ENCODE measurements at regions not wholly inside any gene's neighbourhood (a gene's known extent, or its start where the extent isn't known, plus 50 kb on each side); places are given as distances from the start of the nearest gene placed in this dataset.

DNA sequence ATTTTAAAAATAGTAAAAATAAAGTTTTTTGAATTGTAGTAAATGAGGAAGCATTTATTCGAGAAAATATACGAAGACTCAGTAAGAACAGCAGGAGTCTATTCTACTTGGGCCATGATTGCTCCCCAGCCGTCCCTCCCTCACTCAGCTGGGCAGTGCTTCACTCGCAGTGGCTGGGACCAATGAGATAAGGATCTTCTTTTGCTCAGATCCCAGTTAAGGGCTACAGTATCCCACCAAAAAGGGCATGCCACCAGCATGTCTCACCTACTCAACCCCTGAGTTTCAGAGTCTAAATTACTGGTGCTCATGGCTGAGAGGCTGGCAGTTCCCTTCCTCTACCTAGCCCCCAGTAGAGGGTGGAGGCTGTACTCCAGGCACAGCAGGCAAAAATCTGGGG lies 455.7 kb upstream of the PFKP start:
- H3K4me3 ChIP-seq (ENCODE audit: low read length): no peak overlapping the region
- TF ChIP-seq, protein P1, sequence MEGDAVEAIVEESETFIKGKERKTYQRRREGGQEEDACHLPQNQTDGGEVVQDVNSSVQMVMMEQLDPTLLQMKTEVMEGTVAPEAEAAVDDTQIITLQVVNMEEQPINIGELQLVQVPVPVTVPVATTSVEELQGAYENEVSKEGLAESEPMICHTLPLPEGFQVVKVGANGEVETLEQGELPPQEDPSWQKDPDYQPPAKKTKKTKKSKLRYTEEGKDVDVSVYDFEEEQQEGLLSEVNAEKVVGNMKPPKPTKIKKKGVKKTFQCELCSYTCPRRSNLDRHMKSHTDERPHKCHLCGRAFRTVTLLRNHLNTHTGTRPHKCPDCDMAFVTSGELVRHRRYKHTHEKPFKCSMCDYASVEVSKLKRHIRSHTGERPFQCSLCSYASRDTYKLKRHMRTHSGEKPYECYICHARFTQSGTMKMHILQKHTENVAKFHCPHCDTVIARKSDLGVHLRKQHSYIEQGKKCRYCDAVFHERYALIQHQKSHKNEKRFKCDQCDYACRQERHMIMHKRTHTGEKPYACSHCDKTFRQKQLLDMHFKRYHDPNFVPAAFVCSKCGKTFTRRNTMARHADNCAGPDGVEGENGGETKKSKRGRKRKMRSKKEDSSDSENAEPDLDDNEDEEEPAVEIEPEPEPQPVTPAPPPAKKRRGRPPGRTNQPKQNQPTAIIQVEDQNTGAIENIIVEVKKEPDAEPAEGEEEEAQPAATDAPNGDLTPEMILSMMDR (IDR thresholded peaks at IDR 0.05; ENCODE audit: insufficient read depth, low read depth, low read length, missing control alignments): no peak
- DNase-seq (ENCODE audit: low read depth): no peak

DNA sequence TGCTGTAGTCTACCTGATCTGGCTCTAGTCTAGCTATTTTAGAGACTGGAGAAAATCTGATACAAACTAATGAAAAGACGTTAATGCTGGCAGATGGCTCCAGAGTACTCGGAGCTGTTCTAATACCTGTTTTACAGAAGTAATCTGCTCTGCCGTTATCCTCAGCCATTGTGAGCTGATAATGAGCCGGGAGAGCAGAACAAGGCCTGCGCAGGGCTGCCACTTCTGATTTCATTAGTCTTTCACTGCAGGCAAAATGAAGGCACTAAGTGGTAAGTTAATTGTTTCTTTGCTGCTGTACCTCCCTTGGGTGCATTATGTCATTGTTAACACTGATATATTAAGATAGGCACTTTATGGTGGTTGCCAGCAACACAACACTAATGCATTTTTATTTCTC lies 456.4 kb upstream of the PFKP start:
- TF ChIP-seq, protein P1 (IDR thresholded peaks at IDR 0.05; ENCODE audit: insufficient read depth, low read depth, low read length, missing control alignments): no peak
- DNase-seq (ENCODE audit: low read depth): no peak
- no peak overlapping the region for H3K4me3 ChIP-seq (ENCODE audit: low read length)

DNA sequence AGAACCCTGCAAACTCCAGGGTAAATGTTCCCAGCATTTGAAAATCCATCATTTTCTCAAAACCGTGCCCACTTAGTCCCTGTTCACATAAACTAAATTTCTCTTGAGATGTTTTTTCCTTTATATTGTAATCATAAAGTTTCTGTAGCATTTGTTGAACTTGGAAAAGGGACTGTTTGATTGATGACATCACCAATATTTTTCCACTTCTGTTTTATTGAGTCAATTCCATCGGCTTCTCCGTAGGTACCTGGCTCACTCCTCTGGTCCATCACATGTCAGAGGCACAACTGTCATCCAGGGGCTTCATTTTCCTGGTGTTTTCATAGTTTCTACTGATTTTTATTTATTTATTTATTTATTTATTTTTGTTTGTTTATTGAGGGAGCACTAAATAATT lies 462.5 kb upstream of the PFKP start:
- no peak for DNase-seq (ENCODE audit: low read depth)
- H3K4me3 ChIP-seq (ENCODE audit: low read length): no peak overlapping the region
- TF ChIP-seq, protein P1 (IDR thresholded peaks at IDR 0.05; ENCODE audit: insufficient read depth, low read depth, low read length, missing control alignments): no peak

DNA sequence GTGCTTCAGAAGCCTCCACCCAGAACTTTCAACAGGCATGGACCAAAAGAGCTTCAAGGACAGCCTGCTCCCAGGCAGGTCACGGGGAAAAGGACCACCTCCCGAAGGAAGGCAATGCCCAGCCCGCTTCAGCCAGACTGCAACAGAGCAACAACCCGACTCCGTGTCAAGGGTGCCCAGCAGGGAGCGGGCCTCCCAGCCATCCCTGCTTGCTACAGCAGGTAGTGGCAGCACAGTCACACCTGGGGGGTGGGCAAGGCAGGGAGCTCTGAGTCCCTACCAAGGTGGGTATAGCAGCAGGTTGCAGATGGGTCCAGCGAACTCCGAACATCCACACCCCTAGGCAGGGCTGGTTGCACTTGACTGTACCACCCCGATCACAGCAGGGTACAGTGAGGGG lies 467.8 kb upstream of the PFKP start:
- DNase-seq (ENCODE audit: low read depth): no peak
- no peak overlapping the region for H3K4me3 ChIP-seq (ENCODE audit: low read length)
- TF ChIP-seq, protein P1 (IDR thresholded peaks at IDR 0.05; ENCODE audit: insufficient read depth, low read depth, low read length, missing control alignments): no peak

DNA sequence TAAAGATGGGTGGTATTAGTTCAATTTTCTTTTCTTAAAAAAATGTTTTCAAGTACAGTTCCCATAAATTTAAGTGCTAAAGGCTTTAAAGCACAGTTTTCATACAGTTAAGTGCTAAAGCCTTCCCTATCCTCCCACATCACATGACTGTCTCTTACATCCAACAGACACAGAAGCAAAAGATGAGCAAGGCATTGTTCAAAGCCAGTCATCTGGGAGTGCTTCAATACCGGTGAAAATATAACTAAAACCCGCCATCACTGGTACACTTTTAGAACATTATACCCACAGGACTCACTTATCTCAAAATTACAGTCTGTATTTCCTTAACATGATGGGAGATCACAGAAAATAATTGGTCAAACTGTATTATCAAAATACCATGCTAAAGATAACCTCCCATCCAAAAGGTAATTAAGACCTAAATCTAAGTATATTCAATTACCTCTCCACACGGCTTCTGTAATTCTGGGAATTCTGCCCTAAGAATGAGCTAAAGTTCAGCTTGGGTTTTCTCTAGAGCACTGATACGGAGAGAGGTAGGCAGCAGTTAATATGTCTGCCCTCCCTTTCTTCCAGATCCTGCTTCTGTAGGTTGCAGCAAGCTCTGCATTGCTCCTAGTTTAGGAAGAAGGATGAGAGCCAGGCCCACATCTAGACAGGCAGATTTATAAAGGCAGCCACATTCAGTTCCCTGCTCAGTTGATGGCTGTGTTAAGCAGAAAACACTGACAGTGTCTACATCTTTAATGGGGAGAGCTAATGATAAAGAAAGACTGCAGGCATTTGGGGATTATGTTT lies 474.8 kb upstream of the PFKP start:
- H3K4me3 ChIP-seq (ENCODE audit: low read length): no peak overlapping the region
- no peak for DNase-seq (ENCODE audit: low read depth)
- TF ChIP-seq, protein P1 (IDR thresholded peaks at IDR 0.05; ENCODE audit: insufficient read depth, low read depth, low read length, missing control alignments): no peak

DNA sequence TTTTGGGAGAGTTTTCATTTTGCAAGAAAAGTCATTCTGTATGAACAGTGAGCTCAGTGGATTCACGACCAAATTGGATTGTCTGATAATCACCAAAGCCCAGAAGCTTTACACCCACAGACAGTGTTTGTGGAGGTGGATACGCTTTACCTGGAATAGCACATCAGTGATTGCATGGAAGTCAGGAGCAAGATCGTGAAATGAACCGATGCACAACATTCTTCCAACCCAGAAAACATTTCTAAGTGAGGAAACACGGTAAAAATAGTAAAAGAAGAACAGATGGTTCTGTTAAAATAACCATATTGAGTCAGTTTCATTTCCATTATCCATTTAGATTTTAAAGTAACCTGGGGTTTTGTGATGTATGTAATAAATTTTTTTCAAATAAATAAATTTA lies 478.2 kb upstream of the PFKP start:
- TF ChIP-seq, protein P1 (IDR thresholded peaks at IDR 0.05; ENCODE audit: insufficient read depth, low read depth, low read length, missing control alignments): no peak
- H3K4me3 ChIP-seq (ENCODE audit: low read length): no peak overlapping the region
- DNase-seq (ENCODE audit: low read depth): no peak

DNA sequence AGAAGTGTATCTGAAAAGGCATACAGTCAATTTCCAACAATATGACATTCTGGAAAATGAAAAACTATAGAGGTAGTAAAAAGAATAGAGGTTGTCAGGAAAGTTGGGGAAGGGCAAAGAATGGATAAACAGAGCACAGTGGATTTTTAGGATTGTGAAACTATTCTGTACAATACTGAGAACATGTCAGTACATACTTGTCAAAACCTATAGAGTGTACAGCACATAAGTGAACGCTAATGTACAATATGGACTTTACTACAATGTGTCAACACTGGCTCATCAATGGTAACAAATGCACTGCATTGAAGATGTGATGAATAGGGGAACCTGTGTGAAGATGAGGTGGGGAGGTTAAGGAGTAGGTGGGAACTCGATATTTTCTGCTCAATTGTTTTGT lies 483.0 kb upstream of the PFKP start:
- no peak overlapping the region for H3K4me3 ChIP-seq (ENCODE audit: low read length)
- DNase-seq (ENCODE audit: low read depth): no peak
- TF ChIP-seq, protein P1 (IDR thresholded peaks at IDR 0.05; ENCODE audit: insufficient read depth, low read depth, low read length, missing control alignments): no peak

Data from epithelial cell of esophagus (primary cell).